SJCRH30 (cell line): ENCODE measurements at regions not wholly inside any gene's neighbourhood (a gene's known extent, or its start where the extent isn't known, plus 50 kb on each side); places are given as distances from the start of the nearest gene placed in this dataset.
"Not testable (repeated sequence)": the region's sequence is repeated elsewhere in the genome, so short reads cannot be mapped to it uniquely, and the experiment has no call there.

Experiments used
- DNase-seq, 2 experiments: peaks; one replicate each; pipeline ENCODE4 v3.0.0-alpha.2; 2015 to 2020
- H3K27ac ChIP-seq: fragments of 250-450 bp; sonication (Bioruptor Pico); 2 replicates; pipeline ENCODE4 v1.5.1; 2020; ENCODE audit warnings: mild to moderate bottlenecking, moderate library complexity
- H3K27me3 ChIP-seq: fragments of 250-450 bp; sonication (Bioruptor Pico); 2 replicates; pipeline ENCODE4 v1.5.1; 2020; ENCODE audit warnings: mild to moderate bottlenecking, moderate library complexity
- H3K36me3 ChIP-seq: fragments of 250-450 bp; sonication (Bioruptor Pico); 2 replicates; pipeline ENCODE4 v1.5.1; 2020; ENCODE audit warnings: mild to moderate bottlenecking, moderate library complexity
- H3K4me1 ChIP-seq: fragments of 250-450 bp; sonication (Bioruptor Pico); 2 replicates; pipeline ENCODE4 v1.5.1; 2020; ENCODE audit warnings: mild to moderate bottlenecking, moderate library complexity
- H3K4me3 ChIP-seq: fragments of 250-450 bp; sonication (Bioruptor Pico); 2 replicates; pipeline ENCODE4 v1.5.1; 2020; ENCODE audit warnings: mild to moderate bottlenecking, moderate library complexity
- H3K9me3 ChIP-seq: fragments of 250-450 bp; sonication (Bioruptor Pico); replicated peaks from 2 replicates; pipeline ENCODE4 v1.5.1; 2020; ENCODE audit warnings: mild to moderate bottlenecking, moderate library complexity

GRCh38 chr12:10453-10852 is 56.1 kb upstream of the IQSEC3 start:
- H3K36me3 ChIP-seq, H3K4me3 ChIP-seq, H3K9me3 ChIP-seq, H3K27me3 ChIP-seq, H3K4me1 ChIP-seq, DNase-seq, H3K27ac ChIP-seq: not testable (repeated sequence)

- H3K36me3 ChIP-seq, H3K4me3 ChIP-seq, H3K27me3 ChIP-seq, H3K4me1 ChIP-seq, H3K27ac ChIP-seq, H3K9me3 ChIP-seq, DNase-seq: not testable (repeated sequence)
Measured at GRCh38 chr12:10879-11812, 55.4 kb upstream of the IQSEC3 start.

DNA sequence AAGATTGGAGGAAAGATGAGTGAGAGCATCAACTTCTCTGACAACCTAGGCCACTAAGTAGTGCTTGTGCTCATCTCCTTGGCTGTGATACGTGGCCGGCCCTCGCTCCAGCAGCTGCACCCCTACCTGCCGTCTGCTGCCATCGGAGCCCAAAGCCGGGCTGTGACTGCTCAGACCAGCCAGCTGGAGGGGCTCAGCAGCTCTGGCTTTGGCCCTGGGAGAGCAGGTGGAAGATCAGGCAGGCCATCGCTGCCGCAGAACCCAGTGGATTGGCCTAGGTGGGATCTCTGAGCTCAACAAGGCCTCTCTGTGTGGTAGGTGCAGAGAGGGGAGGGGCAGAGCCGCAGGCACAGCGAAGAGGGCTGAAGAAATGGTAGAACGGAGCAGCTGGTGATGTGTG is 54.3 kb upstream of the IQSEC3 start:
- H3K27ac ChIP-seq, H3K36me3 ChIP-seq, H3K4me1 ChIP-seq, DNase-seq, H3K27me3 ChIP-seq, H3K9me3 ChIP-seq, H3K4me3 ChIP-seq: not testable (repeated sequence)

GRCh38 chr12:12725-13640 is 53.6 kb upstream of the IQSEC3 start:
- not testable (repeated sequence) for H3K36me3 ChIP-seq, H3K9me3 ChIP-seq, H3K4me1 ChIP-seq, H3K27ac ChIP-seq, H3K4me3 ChIP-seq, H3K27me3 ChIP-seq
- DNase-seq = peak in 1 of 2 experiments; percentile 22

GRCh38 chr12:13841-14240 is 52.7 kb upstream of the IQSEC3 start:
- H3K27me3 ChIP-seq, H3K4me1 ChIP-seq, H3K27ac ChIP-seq, H3K9me3 ChIP-seq, H3K36me3 ChIP-seq, DNase-seq, H3K4me3 ChIP-seq: not testable (repeated sequence)

DNA sequence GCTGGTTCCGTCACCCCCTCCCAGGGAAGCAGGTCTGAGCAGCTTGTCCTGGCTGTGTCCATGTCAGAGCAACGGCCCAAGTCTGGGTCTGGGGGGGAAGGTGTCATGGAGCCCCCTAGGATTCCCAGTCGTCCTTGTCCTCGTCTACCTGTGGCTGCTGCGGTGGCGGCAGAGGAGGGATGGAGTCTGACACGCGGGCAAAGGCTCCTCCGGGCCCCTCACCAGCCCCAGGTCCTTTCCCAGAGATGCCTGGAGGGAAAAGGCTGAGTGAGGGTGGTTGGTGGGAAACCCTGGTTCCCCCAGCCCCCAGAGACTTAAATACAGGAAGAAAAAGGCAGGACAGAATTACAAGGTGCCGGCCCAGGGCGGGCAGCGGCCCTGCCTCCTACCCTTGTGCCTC is 51.9 kb upstream of the IQSEC3 start:
- H3K27me3 ChIP-seq, H3K4me3 ChIP-seq, H3K27ac ChIP-seq, H3K36me3 ChIP-seq, DNase-seq, H3K4me1 ChIP-seq, H3K9me3 ChIP-seq: not testable (repeated sequence)

DNA sequence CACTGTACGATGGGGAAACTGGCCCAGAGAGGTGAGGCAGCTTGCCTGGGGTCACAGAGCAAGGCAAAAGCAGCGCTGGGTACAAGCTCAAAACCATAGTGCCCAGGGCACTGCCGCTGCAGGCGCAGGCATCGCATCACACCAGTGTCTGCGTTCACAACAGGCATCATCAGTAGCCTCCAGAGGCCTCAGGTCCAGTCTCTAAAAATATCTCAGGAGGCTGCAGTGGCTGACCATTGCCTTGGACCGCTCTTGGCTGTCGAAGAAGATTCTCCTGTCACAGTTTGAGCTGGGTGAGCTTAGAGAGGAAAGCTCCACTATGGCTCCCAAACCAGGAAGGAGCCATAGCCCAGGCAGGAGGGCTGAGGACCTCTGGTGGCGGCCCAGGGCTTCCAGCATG is 51.2 kb upstream of the IQSEC3 start:
- not testable (repeated sequence) for H3K9me3 ChIP-seq, H3K27me3 ChIP-seq, H3K36me3 ChIP-seq, DNase-seq, H3K4me3 ChIP-seq, H3K4me1 ChIP-seq, H3K27ac ChIP-seq

GRCh38 chr12:16019-16418 is 50.5 kb upstream of the IQSEC3 start:
- DNase-seq = not testable (repeated sequence)

DNA sequence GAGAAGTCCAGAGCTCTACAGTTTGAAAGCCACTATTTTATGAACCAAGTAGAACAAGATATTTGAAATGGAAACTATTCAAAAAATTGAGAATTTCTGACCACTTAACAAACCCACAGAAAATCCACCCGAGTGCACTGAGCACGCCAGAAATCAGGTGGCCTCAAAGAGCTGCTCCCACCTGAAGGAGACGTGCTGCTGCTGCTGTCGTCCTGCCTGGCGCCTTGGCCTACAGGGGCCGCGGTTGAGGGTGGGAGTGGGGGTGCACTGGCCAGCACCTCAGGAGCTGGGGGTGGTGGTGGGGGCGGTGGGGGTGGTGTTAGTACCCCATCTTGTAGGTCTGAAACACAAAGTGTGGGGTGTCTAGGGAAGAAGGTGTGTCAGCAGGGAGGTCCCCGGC is 50.0 kb upstream of the IQSEC3 start:
- DNase-seq, H3K27me3 ChIP-seq, H3K4me1 ChIP-seq, H3K9me3 ChIP-seq, H3K4me3 ChIP-seq, H3K27ac ChIP-seq, H3K36me3 ChIP-seq: not testable (repeated sequence)

More at GRCh38 chr12:16019-16418, 50.5 kb upstream of the IQSEC3 start:
- not testable (repeated sequence) for H3K27ac ChIP-seq, H3K4me1 ChIP-seq, H3K36me3 ChIP-seq, H3K9me3 ChIP-seq, H3K27me3 ChIP-seq, H3K4me3 ChIP-seq
